GM12875 (cell line): ENCODE measurements at regions not wholly inside any gene's neighbourhood (a gene's known extent, or its start where the extent isn't known, plus 50 kb on each side); places are given as distances from the start of the nearest gene placed in this dataset.

Experiments
- H3K4me3 ChIP-seq: one replicate; pipeline ENCODE4 v1.5.1; 2011; ENCODE audit warnings: low read depth, low read length, control low read depth
- CTCF ChIP-seq: IDR thresholded peaks from 2 replicates; pipeline ENCODE4 v1.5.1; 2011; ENCODE audit warnings: low read depth, mild to moderate bottlenecking, control low read depth, inconsistent platforms, low read length, moderate library complexity, borderline replicate concordance; ENCODE audit not compliant: insufficient read depth

GRCh38 chr9:106733828-106734380 is 129.1 kb upstream of the ZNF462 start:
- no peak for TF ChIP-seq CTCF
- H3K4me3 ChIP-seq: no peak overlapping the region

GRCh38 chr9:106737516-106737915 is 125.5 kb upstream of the ZNF462 start:
- no peak for TF ChIP-seq CTCF
- no peak overlapping the region for H3K4me3 ChIP-seq

DNA sequence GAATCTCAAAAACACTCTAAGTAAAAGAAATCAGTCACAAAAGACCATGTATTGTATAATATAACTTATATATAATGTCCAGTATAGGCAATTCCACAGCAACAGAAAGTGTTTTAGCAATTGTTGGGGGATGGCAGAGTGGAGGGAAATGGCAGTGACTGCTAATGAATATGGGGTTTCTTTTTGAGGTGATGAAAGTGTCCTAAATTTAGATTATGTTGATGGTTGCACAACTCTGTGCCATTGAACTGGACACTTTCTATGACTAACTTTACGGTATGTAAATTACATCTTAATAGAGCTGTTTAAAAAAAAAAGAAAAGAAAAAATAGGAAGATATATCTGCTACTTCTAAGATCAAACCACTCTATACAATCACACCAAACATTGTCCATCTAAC is 124.9 kb upstream of the ZNF462 start:
- no peak for TF ChIP-seq CTCF
- H3K4me3 ChIP-seq: no peak overlapping the region

- no peak overlapping the region for H3K4me3 ChIP-seq
- no peak for TF ChIP-seq CTCF
Observed at GRCh38 chr9:106745457-106745856, 117.5 kb upstream of the ZNF462 start.

- TF ChIP-seq CTCF: no peak
- no peak overlapping the region for H3K4me3 ChIP-seq
Observed at GRCh38 chr9:106745876-106746275, 117.1 kb upstream of the ZNF462 start.

DNA sequence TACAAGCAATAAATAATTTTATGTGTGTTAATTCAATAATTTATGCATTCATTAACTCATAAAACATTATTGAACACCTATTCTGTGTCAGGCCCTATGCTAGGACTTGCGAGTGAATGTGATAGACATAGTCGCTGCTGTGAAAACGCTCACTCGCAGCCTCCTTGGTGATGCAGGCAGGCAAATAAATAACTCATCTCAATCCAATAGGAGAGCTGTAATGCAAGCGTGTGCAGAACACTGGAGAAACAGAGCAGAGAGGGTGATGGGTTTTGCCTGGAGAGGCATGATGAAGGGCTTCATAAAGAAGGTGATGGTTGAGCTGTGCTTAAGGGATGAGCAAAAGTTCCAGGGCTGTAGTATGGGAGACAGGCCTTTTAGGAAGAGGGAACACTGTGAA is 111.3 kb upstream of the ZNF462 start:
- no peak overlapping the region for H3K4me3 ChIP-seq
- TF ChIP-seq CTCF: no peak

- H3K4me3 ChIP-seq: no peak overlapping the region
- no peak for TF ChIP-seq CTCF
Observed at GRCh38 chr9:106752581-106752980, 110.4 kb upstream of the ZNF462 start.
